IMR-90 (cell line): ENCODE measurements at regions not wholly inside any gene's neighbourhood (a gene's known extent, or its start where the extent isn't known, plus 50 kb on each side); places are given as distances from the start of the nearest gene placed in this dataset.

Experiments used
- ATAC-seq: fragments of 200-7000 bp; cut with Tn5 transposase; 2 replicates; pipeline ENCODE4 v1.9.1; 2020; ENCODE audit warnings: low read depth, mild to moderate bottlenecking, moderate library complexity
- BruUV-seq: library from RNA; stranded (reverse); fragments of 400-500 nt; replicated peaks from 2 replicates; lab custom pipeline; 2021; lab: Mats Ljungman, UMichigan
- CTCF ChIA-PET: fragments of 300-600 bp; formaldehyde crosslinking; extraction: SDS; loops from one replicate; lab custom pipeline; 2021; ENCODE audit warnings: antibody characterized with exemption; lab: Yijun Ruan, JAX
- POLR2A ChIA-PET: fragments of 300-600 bp; sonication (Branson Sonifier 250); formaldehyde crosslinking; loops from one replicate; lab custom pipeline; 2022; ENCODE audit warnings: antibody characterized with exemption; ENCODE audit not compliant: unreplicated experiment; lab: Charles Lee
- DNase-seq: peaks from one replicate; pipeline ENCODE4 v3.0.0; 2013
- H2AFZ ChIP-seq: replicated peaks from 2 replicates; pipeline ENCODE3; 2013; ENCODE audit warnings: low read length, mild to moderate bottlenecking; ENCODE audit not compliant: poor library complexity
- H2AK5ac ChIP-seq: 2 replicates; pipeline ENCODE4 v1.6.1; 2013; ENCODE audit warnings: low read depth, low read length, inconsistent platforms
- H2AK9ac ChIP-seq: replicated peaks from 2 replicates; pipeline ENCODE3; 2013; ENCODE audit warnings: mild to moderate bottlenecking, low read depth, low read length, moderate library complexity; ENCODE audit not compliant: poor library complexity
- H2BK120ac ChIP-seq: 2 replicates; pipeline ENCODE4 v1.6.1; 2013; ENCODE audit warnings: low read depth, low read length, inconsistent platforms
- H2BK15ac ChIP-seq: 3 replicates; pipeline ENCODE4 v1.6.1; 2013; ENCODE audit warnings: low read depth, low read length, inconsistent platforms
- H2BK20ac ChIP-seq: 2 replicates; pipeline ENCODE4 v1.6.1; 2013; ENCODE audit warnings: low read depth, mild to moderate bottlenecking, inconsistent platforms, low read length, moderate library complexity
- H2BK5ac ChIP-seq: 2 replicates; pipeline ENCODE4 v1.6.1; 2013; ENCODE audit warnings: mild to moderate bottlenecking, low read depth, low read length, inconsistent platforms; ENCODE audit not compliant: poor library complexity, severe bottlenecking
- H3K14ac ChIP-seq: replicated peaks from 2 replicates; pipeline ENCODE4 v1.6.1; 2013; ENCODE audit warnings: low read depth, low read length, inconsistent platforms
- H3K18ac ChIP-seq: 2 replicates; pipeline ENCODE4 v1.6.1; 2013; ENCODE audit warnings: low read depth, low read length, control low read depth
- H3K23ac ChIP-seq: 2 replicates; pipeline ENCODE4 v1.6.1; 2013; ENCODE audit warnings: low read depth, low read length, inconsistent platforms
- H3K27ac ChIP-seq: 2 replicates; pipeline ENCODE4 v1.5.1; 2013; ENCODE audit warnings: mild to moderate bottlenecking, control low read depth, low read length; ENCODE audit not compliant: insufficient read depth
- H3K27me3 ChIP-seq: 2 replicates; pipeline ENCODE4 v1.6.1; 2013; ENCODE audit warnings: low read length; ENCODE audit not compliant: control insufficient read depth, insufficient read depth
- H3K36me3 ChIP-seq: 2 replicates; pipeline ENCODE4 v1.6.1; 2013; ENCODE audit warnings: low read length, mixed read lengths; ENCODE audit not compliant: control insufficient read depth, insufficient read depth
- H3K4ac ChIP-seq: 2 replicates; pipeline ENCODE4 v1.6.1; 2013; ENCODE audit warnings: low read depth, low read length, inconsistent platforms
- H3K4me1 ChIP-seq: 2 replicates; pipeline ENCODE4 v1.6.1; 2013; ENCODE audit warnings: low read length, mixed read lengths; ENCODE audit not compliant: control insufficient read depth, insufficient read depth
- H3K4me2 ChIP-seq: 2 replicates; pipeline ENCODE4 v1.6.1; 2013; ENCODE audit warnings: low read depth, mild to moderate bottlenecking, control low read depth, low read length, moderate library complexity
- H3K4me3 ChIP-seq: 2 replicates; pipeline ENCODE4 v1.5.1; 2013; ENCODE audit warnings: low read depth, mild to moderate bottlenecking, control low read depth, low read length, moderate library complexity; ENCODE audit not compliant: insufficient read depth
- H3K56ac ChIP-seq: 2 replicates; pipeline ENCODE4 v1.6.1; 2013; ENCODE audit warnings: low read length, inconsistent platforms; ENCODE audit not compliant: insufficient read depth; ENCODE audit errors: extremely low read depth
- H3K79me1 ChIP-seq, 2 experiments: 2 replicates each; pipeline ENCODE4 v1.6.1; 2013; ENCODE audit warnings: low read length in 2 of 2, inconsistent platforms in 1 of 2, low read depth in 1 of 2
- H3K9ac ChIP-seq: 2 replicates; pipeline ENCODE4 v1.6.1; 2013; ENCODE audit warnings: low read depth, low read length, control low read depth
- H3K9me1 ChIP-seq: 2 replicates; pipeline ENCODE4 v1.6.1; 2013; ENCODE audit warnings: low read length, inconsistent platforms; ENCODE audit not compliant: insufficient read depth
- H3K9me3 ChIP-seq: 2 replicates; pipeline ENCODE4 v1.6.1; 2013; ENCODE audit warnings: low read length; ENCODE audit not compliant: control insufficient read depth, insufficient read depth
- H4K20me1 ChIP-seq: 2 replicates; pipeline ENCODE4 v1.6.1; 2013; ENCODE audit warnings: low read length, inconsistent platforms; ENCODE audit not compliant: insufficient read depth
- H4K5ac ChIP-seq: 2 replicates; pipeline ENCODE4 v1.6.1; 2013; ENCODE audit warnings: mild to moderate bottlenecking, low read depth, low read length, control low read depth
- H4K8ac ChIP-seq, 2 experiments: 2 replicates each; pipeline ENCODE4 v1.6.1; 2013; ENCODE audit warnings: low read depth in 2 of 2, low read length in 2 of 2, control low read depth in 1 of 2, inconsistent platforms in 1 of 2
- H4K91ac ChIP-seq: 2 replicates; pipeline ENCODE4 v1.6.1; 2013; ENCODE audit warnings: low read depth, low read length, inconsistent platforms; ENCODE audit not compliant: insufficient read depth
- BHLHE40 ChIP-seq: fragments of 150-350 bp; IDR thresholded peaks from 2 replicates; pipeline ENCODE4 v1.6.1; 2016; ENCODE audit warnings: mild to moderate bottlenecking, low read depth, low read length
- FOS ChIP-seq: fragments of 150-350 bp; IDR thresholded peaks from 2 replicates; pipeline ENCODE4 v1.6.1; 2016; ENCODE audit warnings: low read depth, low read length
- MAFK ChIP-seq: IDR thresholded peaks from 2 replicates; pipeline ENCODE4 v1.6.1; 2012; ENCODE audit warnings: low read depth, low read length, improper control_type of control experiment
- MXI1 ChIP-seq: IDR thresholded peaks from 2 replicates; pipeline ENCODE4 v1.6.1; 2012; ENCODE audit warnings: low read depth, mild to moderate bottlenecking, low read length, moderate library complexity, borderline replicate concordance
- NFE2L2 ChIP-seq: fragments of 150-350 bp; IDR thresholded peaks from 2 replicates; pipeline ENCODE4 v1.6.1; 2016; ENCODE audit warnings: low read depth, mild to moderate bottlenecking, low read length
- POLR2A ChIP-seq: IDR thresholded peaks from 2 replicates; pipeline ENCODE4 v1.6.1; 2012; ENCODE audit warnings: mild to moderate bottlenecking, low read depth, low read length
- RAD21 ChIP-seq: IDR thresholded peaks from 2 replicates; pipeline ENCODE4 v1.6.1; 2012; ENCODE audit warnings: low read length, improper control_type of control experiment
- RFX5 ChIP-seq: IDR thresholded peaks from 2 replicates; pipeline ENCODE4 v1.8.0; 2012; ENCODE audit warnings: low read depth, mild to moderate bottlenecking, low read length, moderate library complexity
- USF2 ChIP-seq: fragments of 150-350 bp; IDR thresholded peaks from 2 replicates; pipeline ENCODE4 v1.6.1; 2017; ENCODE audit warnings: mild to moderate bottlenecking, antibody characterized with exemption, low read length, low read depth
- WGBS, 2 experiments: methylation state at CpG; one replicate each; pipeline versions ENCODE4 v1.1.5 to v1.1.7; 2013; ENCODE audit warnings: missing lambda C conversion rate in 2 of 2; ENCODE audit not compliant: insufficient read length in 1 of 2; ENCODE audit errors: extremely low coverage in 2 of 2; 5-methylcytosine and 5-hydroxymethylcytosine counted together
- dilution Hi-C: fragments of 300-500 bp; cut with HindIII; formaldehyde crosslinking; loops from one replicate; pipeline ENCODE4 v1.14.3; 2018; ENCODE audit warnings: low sequenced_read_pairs; ENCODE audit not compliant: unreplicated experiment
- in situ Hi-C: fragments of 300-500 bp; cut with MboI; formaldehyde crosslinking; loops from 3 replicates; pipeline ENCODE4 v1.14.3; 2019; ENCODE audit warnings: low sequenced_read_pairs, inconsistent platforms, mixed read lengths
- intact Hi-C: fragments of 100-400 bp; cut with micrococcal nuclease; formaldehyde crosslinking; loops from 2 replicates; pipeline ENCODE4 v1.10.0; 2022

GRCh38 chr1:90122654-90123340 lies 127.9 kb downstream of the ZNF326 start:
- H3K27me3 ChIP-seq = no peaks in the 10 kb centered on the region
- H2BK20ac ChIP-seq = no peak overlapping the region
- peak overlapping the region; percentile 61 for H2AK9ac ChIP-seq
- no peak overlapping the region for H3K27ac ChIP-seq
- no peak overlapping the region for H4K91ac ChIP-seq
- H2BK120ac ChIP-seq = no peak overlapping the region
- BruUV-seq = no TSS peak
- no peaks in the 10 kb centered on the region for H3K9me1 ChIP-seq
- no peak overlapping the region for H3K4ac ChIP-seq
- no peak overlapping the region for H2BK15ac ChIP-seq
- no peak overlapping the region for H3K4me2 ChIP-seq
- DNase-seq (no peak), ATAC-seq (no peak)
- no peaks in the 10 kb centered on the region for H3K4me1 ChIP-seq
- TF ChIP-seq USF2 = no peak
- no peak for TF ChIP-seq MXI1
- no peak for TF ChIP-seq MAFK
- TF ChIP-seq RAD21 = no peak
- TF ChIP-seq NFE2L2 = no peak
- no peak for TF ChIP-seq FOS
- no peak for TF ChIP-seq RFX5
- TF ChIP-seq POLR2A = no peak
- TF ChIP-seq BHLHE40 = no peak
- no peak overlapping the region for H3K18ac ChIP-seq
- intact Hi-C loops (no loop called here), in situ Hi-C loops (no loop called here), dilution Hi-C loops (no loop called here)
- WGBS, 2 experiments = 20% methylated on average over 1 of the region's 4 CpGs; no CpG with 5 or more reads in 1 of the 2 experiments
- H2AK5ac ChIP-seq = no peak overlapping the region
- no peak overlapping the region for H4K5ac ChIP-seq
- no peak overlapping the region for H3K56ac ChIP-seq
- H3K14ac ChIP-seq = no peak overlapping the region
- no peak overlapping the region for H2AFZ ChIP-seq
- H3K79me1 ChIP-seq = no peaks in the 10 kb centered on the region
- H4K20me1 ChIP-seq = no peaks in the 10 kb centered on the region
- ChIA-PET POLR2A (no interaction called here), CTCF (no interaction called here)
- H3K9me3 ChIP-seq = no peaks in the 10 kb centered on the region
- H2BK5ac ChIP-seq = no peak overlapping the region
- H3K36me3 ChIP-seq = no peaks in the 10 kb centered on the region
- no peak overlapping the region for H4K8ac ChIP-seq
- H3K9ac ChIP-seq = no peak overlapping the region
- no peak overlapping the region for H3K4me3 ChIP-seq
- H3K23ac ChIP-seq = no peak overlapping the region
